NCI-H82 treated with DMSO at 0.1 percent for 48 hours (cell line): ENCODE measurements at regions not wholly inside any gene's neighbourhood (a gene's known extent, or its start where the extent isn't known, plus 50 kb on each side); places are given as distances from the start of the nearest gene placed in this dataset.

Experiments used
- DNase-seq: peaks from one replicate; lab custom pipeline; 2025; ENCODE audit not compliant: unreplicated experiment; lab: John Stamatoyannopoulos, UW

- DNase-seq, result no peak
Measured at GRCh38 chr7:67547183-67547907, 550.7 kb downstream of the TYW1 start.

GRCh38 chr7:67549126-67549525, 552.5 kb downstream of the TYW1 start:
- DNase-seq, result no peak

- DNase-seq, result no peak
Measured at GRCh38 chr7:67550801-67551436, 554.3 kb downstream of the TYW1 start.

- no peak for DNase-seq
Measured at GRCh38 chr7:67552738-67553137, 556.1 kb downstream of the TYW1 start.

GRCh38 chr7:67553378-67553777, 556.7 kb downstream of the TYW1 start:
- DNase-seq, result no peak

- DNase-seq, result peak; percentile 38
Measured at GRCh38 chr7:67554986-67555385, 558.4 kb downstream of the TYW1 start.

- no peak for DNase-seq
Measured at GRCh38 chr7:67564959-67565358, 568.3 kb downstream of the TYW1 start.

GRCh38 chr7:67566101-67566500, 569.5 kb downstream of the TYW1 start:
- DNase-seq, result no peak

- no peak for DNase-seq
Measured at GRCh38 chr7:67571026-67571545, 574.5 kb downstream of the TYW1 start.

GRCh38 chr7:67573639-67574038, 577.0 kb downstream of the TYW1 start:
- no peak for DNase-seq

GRCh38 chr7:67588631-67589030, 592.0 kb downstream of the TYW1 start:
- no peak for DNase-seq

- no peak for DNase-seq
Measured at GRCh38 chr7:67589183-67589582, 592.5 kb downstream of the TYW1 start.

GRCh38 chr7:67590649-67591048, 594.0 kb downstream of the TYW1 start:
- DNase-seq, result no peak

GRCh38 chr7:67593794-67594193, 597.2 kb downstream of the TYW1 start:
- no peak for DNase-seq

- DNase-seq, result no peak
Measured at GRCh38 chr7:67595431-67596180, 599.0 kb downstream of the TYW1 start.

- no peak for DNase-seq
Measured at GRCh38 chr7:67597161-67597560, 600.5 kb downstream of the TYW1 start.

- DNase-seq, result no peak
Measured at GRCh38 chr7:67598469-67598868, 601.8 kb downstream of the TYW1 start.

- DNase-seq, result no peak
Measured at GRCh38 chr7:67599331-67600062, 602.9 kb downstream of the TYW1 start.

GRCh38 chr7:67602246-67602887, 605.7 kb downstream of the TYW1 start:
- no peak for DNase-seq

GRCh38 chr7:67604461-67605386, 608.1 kb downstream of the TYW1 start:
- no peak for DNase-seq
